ENCODE measurements at regions not wholly inside any gene's neighbourhood (a gene's known extent, or its start where the extent isn't known, plus 50 kb on each side); places are given as distances from the start of the nearest gene placed in this dataset.

DNA sequence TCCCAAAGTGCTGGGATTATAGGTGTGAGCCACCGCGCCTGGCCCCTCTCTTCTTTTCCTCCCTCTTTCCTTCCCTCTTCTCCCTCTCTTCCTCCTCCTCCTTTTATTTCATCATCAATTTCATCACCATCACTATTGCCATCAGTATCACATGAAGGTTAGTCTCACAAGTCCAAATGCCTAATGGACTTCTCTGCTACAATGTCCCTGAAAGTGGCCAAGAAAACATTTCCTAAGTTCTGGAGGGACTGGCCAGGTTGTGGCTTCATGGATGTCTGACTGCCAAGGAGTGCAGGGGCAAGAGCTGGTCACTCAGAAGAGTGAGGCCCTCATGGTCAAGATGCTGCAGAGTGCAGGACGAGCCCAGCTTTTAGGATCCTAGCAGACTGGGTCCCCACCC lies 97.6 kb downstream of the SYNE3 start:
- TF ChIP-seq CTCF (IDR thresholded peaks at IDR 0.05; ENCODE audit: borderline replicate concordance, extremely low read depth, low read length, poor library complexity, severe bottlenecking) (no peak), EZH2 (IDR thresholded peaks at IDR 0.05; ENCODE audit: borderline replicate concordance, low read depth, low read length, severe bottlenecking) (no peak)

Data from DND-41 (cell line).